GM19025 (cell line): ENCODE measurements at regions not wholly inside any gene's neighbourhood (a gene's known extent, or its start where the extent isn't known, plus 50 kb on each side); places are given as distances from the start of the nearest gene placed in this dataset.
A peak's percentile ranks its signal among the peaks of the same experiment; 100 is the strongest.

ENCODE experiments used
- ATAC-seq: cut with Tn5 transposase; IDR thresholded peaks from one replicate; pipeline ENCODE4 v1.9.1; 2021; ENCODE audit warnings: mild to moderate bottlenecking, low read depth, moderate library complexity; ENCODE audit not compliant: unreplicated experiment

- ATAC-seq: no peak
Measured at GRCh38 chr1:244955661-244956060, 91.3 kb upstream of the HNRNPU start.

- no peak for ATAC-seq
Measured at GRCh38 chr1:244954359-244954758, 90.0 kb upstream of the HNRNPU start.

GRCh38 chr1:244953901-244954300 is 89.6 kb upstream of the HNRNPU start:
- ATAC-seq: no peak

- peak; percentile 97 for ATAC-seq
Measured at GRCh38 chr1:244952940-244953339, 88.6 kb upstream of the HNRNPU start.

- ATAC-seq: no peak
Measured at GRCh38 chr1:244952280-244952933, 88.1 kb upstream of the HNRNPU start.

GRCh38 chr1:244948416-244948815 is 84.1 kb upstream of the HNRNPU start:
- no peak for ATAC-seq

- ATAC-seq: peak; percentile 73
Measured at GRCh38 chr1:244945109-244945671, 80.8 kb upstream of the HNRNPU start.

GRCh38 chr1:244941121-244941520 is 76.8 kb upstream of the HNRNPU start:
- peak; percentile 70 for ATAC-seq

- no peak for ATAC-seq
Measured at GRCh38 chr1:244937099-244937498, 72.8 kb upstream of the HNRNPU start.

GRCh38 chr1:244920911-244921761 is 56.8 kb upstream of the HNRNPU start:
- peak; percentile 57 for ATAC-seq

GRCh38 chr1:244919320-244920282 is 55.3 kb upstream of the HNRNPU start:
- no peak for ATAC-seq

- ATAC-seq: no peak
Measured at GRCh38 chr1:244918421-244919319, 54.3 kb upstream of the HNRNPU start.

GRCh38 chr1:244917073-244917670 is 52.8 kb upstream of the HNRNPU start:
- no peak for ATAC-seq

- ATAC-seq: no peak
Measured at GRCh38 chr1:244915736-244916135, 51.4 kb upstream of the HNRNPU start.

- no peak for ATAC-seq
Measured at GRCh38 chr1:244914761-244915160, 50.4 kb upstream of the HNRNPU start.
